ENCODE measurements at regions not wholly inside any gene's neighbourhood (a gene's known extent, or its start where the extent isn't known, plus 50 kb on each side); places are given as distances from the start of the nearest gene placed in this dataset.

GRCh38 chr11:122599434-122599833 is 56.1 kb upstream of the UBASH3B start:
- TF ChIP-seq CTCF (IDR thresholded peaks at IDR 0.05): no peak
- TF ChIP-seq MAX (IDR thresholded peaks at IDR 0.05): no peak
- no peak for TF ChIP-seq CEBPB (IDR thresholded peaks at IDR 0.05)
- TF ChIP-seq RAD21 (conservative IDR thresholded peaks at IDR 0.05 in 1 of 2, IDR thresholded peaks at IDR 0.05 in 1 of 2): no peak

Data from A549 (cell line).